HG03432 (cell line): ENCODE measurements at regions not wholly inside any gene's neighbourhood (a gene's known extent, or its start where the extent isn't known, plus 50 kb on each side); places are given as distances from the start of the nearest gene placed in this dataset.

ENCODE experiments used
- ATAC-seq: cut with Tn5 transposase; IDR thresholded peaks from one replicate; pipeline ENCODE4 v1.9.1; 2021; ENCODE audit warnings: mild to moderate bottlenecking, moderate library complexity; ENCODE audit not compliant: unreplicated experiment

GRCh38 chr7:84506151-84506550, 311.6 kb upstream of the SEMA3A start:
- ATAC-seq: no peak

- no peak for ATAC-seq
These were observed 307.6 kb upstream of the SEMA3A start for GRCh38 chr7:84502239-84502638.

- ATAC-seq: no peak
These were observed 303.3 kb upstream of the SEMA3A start for GRCh38 chr7:84497873-84498272.

GRCh38 chr7:84495128-84495527, 300.5 kb upstream of the SEMA3A start:
- ATAC-seq: no peak

- ATAC-seq: no peak
These were observed 297.8 kb upstream of the SEMA3A start for GRCh38 chr7:84492098-84493034.

GRCh38 chr7:84490661-84491060, 296.1 kb upstream of the SEMA3A start:
- ATAC-seq: no peak

GRCh38 chr7:84484502-84485079, 290.0 kb upstream of the SEMA3A start:
- ATAC-seq: no peak

GRCh38 chr7:84482476-84482875, 287.9 kb upstream of the SEMA3A start:
- ATAC-seq: no peak

GRCh38 chr7:84479059-84479458, 284.5 kb upstream of the SEMA3A start:
- no peak for ATAC-seq

GRCh38 chr7:84477786-84478478, 283.3 kb upstream of the SEMA3A start:
- no peak for ATAC-seq

- no peak for ATAC-seq
These were observed 279.8 kb upstream of the SEMA3A start for GRCh38 chr7:84474436-84474835.

- ATAC-seq: no peak
These were observed 277.0 kb upstream of the SEMA3A start for GRCh38 chr7:84471576-84471975.

GRCh38 chr7:84469034-84469433, 274.4 kb upstream of the SEMA3A start:
- no peak for ATAC-seq

GRCh38 chr7:84462259-84462658, 267.7 kb upstream of the SEMA3A start:
- ATAC-seq: no peak

GRCh38 chr7:84461093-84461492, 266.5 kb upstream of the SEMA3A start:
- no peak for ATAC-seq

GRCh38 chr7:84455788-84456187, 261.2 kb upstream of the SEMA3A start:
- no peak for ATAC-seq

- ATAC-seq: no peak
These were observed 259.8 kb upstream of the SEMA3A start for GRCh38 chr7:84454174-84454959.

GRCh38 chr7:84452618-84453017, 258.0 kb upstream of the SEMA3A start:
- ATAC-seq: no peak

- no peak for ATAC-seq
These were observed 256.2 kb upstream of the SEMA3A start for GRCh38 chr7:84450772-84451171.

- no peak for ATAC-seq
These were observed 253.2 kb upstream of the SEMA3A start for GRCh38 chr7:84447636-84448293.
